HG03571 (cell line): ENCODE measurements at regions not wholly inside any gene's neighbourhood (a gene's known extent, or its start where the extent isn't known, plus 50 kb on each side); places are given as distances from the start of the nearest gene placed in this dataset.

Experiments
- ATAC-seq: cut with Tn5 transposase; IDR thresholded peaks from one replicate; pipeline ENCODE4 v1.9.1; 2021; ENCODE audit not compliant: unreplicated experiment

- ATAC-seq = no peak
Measured at GRCh38 chr6:45791211-45792168, 224.2 kb downstream of the CLIC5 start.

DNA sequence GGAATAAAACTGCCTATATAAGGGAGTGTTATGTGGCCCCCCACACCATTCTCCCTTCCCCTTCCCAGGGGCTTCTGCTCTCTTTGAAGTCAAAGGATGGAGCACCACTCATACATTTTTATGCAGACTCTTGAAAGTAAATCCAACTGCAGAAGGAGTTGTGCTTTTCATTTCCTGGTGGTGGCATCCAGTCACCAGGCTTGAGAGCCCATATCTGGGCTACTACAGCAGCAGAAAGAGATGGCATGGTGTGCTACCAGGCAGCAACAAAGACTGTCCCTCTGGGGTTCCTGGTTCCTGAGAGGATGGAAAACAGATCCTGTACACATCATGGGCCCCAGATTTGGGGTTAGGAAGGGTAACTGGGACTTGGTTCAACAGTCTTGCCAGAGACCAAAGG, 226.4 kb downstream of the CLIC5 start:
- ATAC-seq = no peak

GRCh38 chr6:45787384-45787783, 228.3 kb downstream of the CLIC5 start:
- no peak for ATAC-seq

DNA sequence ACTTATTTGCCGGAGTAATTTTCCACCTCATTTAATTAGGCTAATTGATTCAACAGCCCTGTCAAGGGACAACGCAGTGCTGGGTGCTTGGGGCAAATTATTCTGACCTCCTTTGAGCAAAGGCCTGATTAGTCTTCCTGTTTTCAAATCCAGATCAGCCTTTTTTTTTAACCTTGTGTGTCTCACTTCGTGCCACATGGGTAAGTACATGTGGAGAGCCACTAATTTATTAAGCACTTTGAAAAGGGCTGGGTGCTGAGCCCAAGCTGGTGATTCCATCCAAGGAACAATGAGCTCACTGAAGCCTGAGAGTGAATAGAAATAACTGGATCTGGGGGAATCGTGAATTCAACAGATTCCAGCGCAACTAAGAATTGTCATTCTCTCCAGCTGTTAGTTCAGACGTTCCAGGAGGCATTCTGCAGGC, 229.3 kb downstream of the CLIC5 start:
- ATAC-seq = no peak

DNA sequence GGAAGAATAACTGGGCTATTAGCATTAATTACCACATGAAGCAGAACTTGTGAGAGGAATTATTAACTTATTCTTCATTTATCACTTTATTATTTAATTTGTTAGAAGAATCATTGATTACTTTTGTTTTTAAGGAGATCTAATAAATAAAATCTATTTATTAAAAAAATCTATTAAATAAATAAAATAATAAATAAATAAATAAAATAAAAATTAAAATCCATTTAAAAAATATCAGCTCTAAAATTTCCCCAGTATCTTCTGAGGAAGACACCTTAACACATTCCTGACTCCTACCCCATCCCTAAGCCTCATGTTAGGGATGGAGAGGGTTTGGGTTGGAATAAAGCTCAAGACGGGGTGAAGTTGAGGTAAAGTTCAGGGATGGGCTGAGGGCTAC, 231.4 kb downstream of the CLIC5 start:
- ATAC-seq = no peak

DNA sequence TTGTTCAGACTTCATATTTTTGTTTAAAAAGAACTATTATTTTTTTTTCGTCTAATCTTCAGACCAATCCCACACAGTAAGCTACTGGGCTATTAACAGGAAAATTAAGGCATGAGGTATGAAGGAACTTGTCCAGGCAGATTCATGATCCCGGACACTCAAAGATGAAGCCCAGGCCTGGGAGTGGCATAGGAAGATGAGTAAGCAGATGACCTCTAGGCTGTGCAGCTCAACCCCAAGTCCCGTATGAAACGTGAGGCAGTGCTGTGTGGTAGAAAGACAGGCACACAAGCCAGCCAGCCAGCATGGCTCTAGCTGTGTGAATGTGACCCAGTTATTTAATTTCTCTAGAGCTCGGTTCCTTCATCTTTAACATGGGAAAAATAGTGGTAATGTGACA, 231.9 kb downstream of the CLIC5 start:
- no peak for ATAC-seq

DNA sequence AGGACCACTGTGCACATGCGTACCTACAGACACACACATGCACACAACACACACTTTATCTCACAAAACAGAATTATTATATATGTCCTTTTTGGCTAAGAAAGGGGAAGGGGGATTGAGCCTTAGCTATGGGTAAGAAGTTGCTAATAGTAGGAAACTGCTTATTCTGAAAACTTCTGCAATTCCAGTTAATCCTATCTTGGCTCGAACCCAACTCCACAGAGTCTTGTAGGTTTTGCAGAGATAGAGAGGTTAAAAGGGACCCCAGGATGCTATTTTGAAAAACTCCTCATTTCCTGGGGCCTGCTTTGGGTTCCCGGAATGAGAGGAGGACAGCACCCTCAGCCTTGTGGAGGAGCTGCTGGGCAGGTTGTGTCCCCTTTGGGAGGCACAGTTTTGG, 233.8 kb downstream of the CLIC5 start:
- no peak for ATAC-seq

- no peak for ATAC-seq
Measured at GRCh38 chr6:45780523-45780922, 235.1 kb downstream of the CLIC5 start.

GRCh38 chr6:45775026-45775697, 240.5 kb downstream of the CLIC5 start:
- ATAC-seq = no peak

- no peak for ATAC-seq
Measured at GRCh38 chr6:45773906-45774305, 241.8 kb downstream of the CLIC5 start.

- no peak for ATAC-seq
Measured at GRCh38 chr6:45772886-45773495, 242.7 kb downstream of the CLIC5 start.

- no peak for ATAC-seq
Measured at GRCh38 chr6:45772051-45772450, 243.6 kb downstream of the CLIC5 start.

GRCh38 chr6:45763281-45763680, 252.4 kb downstream of the CLIC5 start:
- no peak for ATAC-seq

DNA sequence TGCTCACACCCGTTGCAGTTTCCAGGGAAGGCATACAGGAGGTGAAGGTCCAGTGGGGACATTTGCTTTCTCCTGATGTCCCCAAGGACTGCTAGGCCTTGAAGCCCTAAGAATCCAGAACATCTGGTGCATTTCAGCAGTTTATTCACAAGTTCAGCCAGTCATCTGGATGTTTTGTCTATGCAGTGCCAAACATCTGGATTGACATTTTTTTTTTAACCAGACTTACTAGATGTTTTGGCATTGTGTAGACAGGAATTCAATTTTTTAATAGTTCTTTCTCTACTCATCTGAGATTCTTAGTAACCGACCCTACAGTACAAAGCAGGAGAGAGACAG, 256.2 kb downstream of the CLIC5 start:
- no peak for ATAC-seq

GRCh38 chr6:45758787-45759471, 256.7 kb downstream of the CLIC5 start:
- no peak for ATAC-seq

DNA sequence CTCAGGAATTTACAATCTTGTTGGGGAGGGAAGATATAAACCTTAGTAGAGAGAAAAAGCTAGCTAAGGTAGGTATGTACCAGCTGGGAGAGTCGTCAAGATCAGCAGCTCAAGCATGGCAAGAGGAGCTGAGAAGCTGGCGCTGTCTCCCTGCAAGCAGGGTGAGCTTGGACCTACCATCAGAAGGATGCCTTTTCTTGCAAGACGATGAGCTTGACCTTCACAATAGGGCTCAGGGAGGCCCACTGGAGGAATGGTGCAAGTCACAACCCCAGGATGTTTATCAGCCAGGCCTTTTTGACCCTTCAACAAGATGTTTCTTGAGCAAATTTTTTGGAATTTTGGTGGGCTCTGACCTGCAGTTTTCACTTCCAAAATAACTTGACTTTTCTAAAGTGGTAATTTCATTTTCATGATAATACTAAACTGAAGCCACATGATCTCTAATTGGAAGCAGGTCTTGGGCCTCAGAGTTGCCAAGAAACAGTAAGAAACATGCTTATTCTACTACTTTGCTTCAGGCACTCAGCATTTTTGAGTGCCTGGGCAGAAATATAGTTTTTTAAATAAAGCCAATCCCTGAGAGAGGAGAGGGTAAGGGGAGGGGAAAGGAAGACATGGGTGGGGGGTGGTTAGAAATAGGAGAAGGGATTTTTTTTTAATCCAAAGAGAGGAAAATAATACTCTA, 258.1 kb downstream of the CLIC5 start:
- ATAC-seq = no peak

- ATAC-seq = no peak
Measured at GRCh38 chr6:45756606-45757005, 259.1 kb downstream of the CLIC5 start.

DNA sequence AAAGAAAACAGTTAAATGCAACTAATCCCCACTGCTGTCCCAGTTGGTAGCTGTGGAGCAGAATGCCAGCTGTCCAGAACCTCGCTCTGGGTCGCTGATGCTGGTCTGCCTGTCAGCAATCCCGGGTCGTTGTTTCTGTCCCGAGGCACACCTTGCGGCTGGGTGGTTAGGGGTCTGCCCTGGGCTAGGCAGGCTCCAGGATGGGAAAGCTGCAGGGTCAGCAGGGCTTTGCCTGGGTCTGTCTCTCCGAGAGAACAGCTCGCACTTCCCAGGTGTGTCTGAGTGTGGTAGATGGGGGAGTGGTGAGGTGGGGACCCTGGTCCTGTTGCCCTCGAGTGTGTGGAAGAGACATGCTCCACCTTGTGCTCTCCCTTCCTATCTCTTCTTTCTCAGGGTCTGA, 261.2 kb downstream of the CLIC5 start:
- no peak for ATAC-seq

DNA sequence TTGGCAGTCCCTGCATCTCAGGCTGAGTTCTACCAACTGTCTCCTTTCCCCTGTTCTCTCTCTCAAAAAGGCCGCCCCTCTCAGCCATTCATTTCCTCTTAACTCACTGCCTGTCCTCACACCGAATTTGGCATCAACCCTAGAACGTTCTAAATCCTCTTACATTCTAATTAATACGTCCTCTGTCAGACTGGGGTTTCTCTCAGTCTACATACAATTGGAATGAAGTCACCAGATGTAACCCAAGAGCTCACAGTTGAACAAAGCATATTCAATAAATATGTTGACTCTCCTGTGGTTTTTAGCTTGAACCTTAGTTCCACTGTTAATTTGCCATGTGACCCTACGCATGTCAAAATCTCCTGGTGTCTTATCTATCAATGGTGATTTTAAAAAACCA, 269.6 kb downstream of the CLIC5 start:
- no peak for ATAC-seq

DNA sequence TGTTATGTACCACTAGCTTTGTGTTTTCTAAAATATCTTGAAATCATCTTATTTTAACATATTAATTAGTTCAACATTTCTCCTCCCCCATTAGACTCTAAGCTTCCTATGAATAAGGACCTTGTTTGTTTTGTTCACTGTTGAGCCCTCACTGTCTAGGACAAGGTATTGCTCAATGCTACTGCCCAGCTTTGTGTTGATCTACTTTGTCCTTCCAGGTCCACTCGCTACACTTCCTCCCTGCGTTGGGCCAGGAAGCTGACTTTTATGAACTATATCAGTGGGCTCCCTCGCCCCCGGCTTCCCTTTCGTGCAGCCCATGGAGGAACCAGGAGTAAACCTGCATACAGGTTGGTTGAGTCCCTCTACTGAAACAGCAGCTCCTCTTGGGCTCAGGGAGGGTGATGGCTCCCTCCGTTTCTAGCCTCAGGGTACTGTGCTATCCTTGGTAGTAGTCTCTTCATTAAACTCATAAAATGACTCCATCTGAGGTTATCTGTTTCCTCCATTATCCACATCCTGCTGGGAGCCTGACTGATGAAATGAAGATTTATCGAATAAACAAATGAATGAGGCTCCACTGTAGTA, 272.5 kb downstream of the CLIC5 start:
- no peak for ATAC-seq
